Trophoblast cell (in vitro differentiated cells and primary cell): ENCODE measurements at regions not wholly inside any gene's neighbourhood (a gene's known extent, or its start where the extent isn't known, plus 50 kb on each side); places are given as distances from the start of the nearest gene placed in this dataset.
"Not testable (repeated sequence)": the region's sequence is repeated elsewhere in the genome, so short reads cannot be mapped to it uniquely, and the experiment has no call there.

Experiments used
- DNase-seq, 2 donors: peaks; one replicate each; pipeline ENCODE4 v3.0.0-alpha.2; 2016
- H2AFZ ChIP-seq: 2 replicates; pipeline ENCODE4 v1.6.1; 2013; ENCODE audit warnings: low read length, moderate library complexity, mild to moderate bottlenecking; ENCODE audit not compliant: insufficient read depth, poor library complexity
- H2AK5ac ChIP-seq: 2 replicates; pipeline ENCODE4 v1.6.1; 2013; ENCODE audit warnings: mild to moderate bottlenecking, low read length
- H2BK120ac ChIP-seq: 2 replicates; pipeline ENCODE4 v1.6.1; 2013; ENCODE audit warnings: low read length, mild to moderate bottlenecking, moderate library complexity; ENCODE audit not compliant: insufficient read depth, poor library complexity
- H2BK12ac ChIP-seq: 2 replicates; pipeline ENCODE4 v1.6.1; 2013; ENCODE audit warnings: mild to moderate bottlenecking, low read length, moderate library complexity
- H2BK5ac ChIP-seq: 2 replicates; pipeline ENCODE4 v1.6.1; 2013; ENCODE audit warnings: low read length, low read depth, moderate library complexity, mild to moderate bottlenecking; ENCODE audit not compliant: poor library complexity
- H3K14ac ChIP-seq: 2 replicates; pipeline ENCODE4 v1.6.1; 2013; ENCODE audit warnings: mild to moderate bottlenecking, low read length
- H3K18ac ChIP-seq: 2 replicates; pipeline ENCODE4 v1.6.1; 2013; ENCODE audit warnings: mild to moderate bottlenecking, low read length
- H3K23ac ChIP-seq: 2 replicates; pipeline ENCODE4 v1.6.1; 2013; ENCODE audit warnings: low read length
- H3K27ac ChIP-seq: 2 replicates; pipeline ENCODE4 v1.5.1; 2013; ENCODE audit warnings: low read depth, mild to moderate bottlenecking, inconsistent platforms, low read length, moderate library complexity
- H3K27me3 ChIP-seq: 2 replicates; pipeline ENCODE4 v1.6.1; 2013; ENCODE audit warnings: inconsistent platforms, mild to moderate bottlenecking, low read length, moderate library complexity; ENCODE audit not compliant: insufficient read depth
- H3K36me3 ChIP-seq, 2 experiments: 1 replicate in 1 of 2; 2 replicates in 1 of 2; pipeline ENCODE4 v1.6.1; 2013; ENCODE audit warnings: low read length in 2 of 2, mild to moderate bottlenecking in 2 of 2, moderate library complexity in 1 of 2; ENCODE audit not compliant: insufficient read depth in 2 of 2, control insufficient read depth in 1 of 2
- H3K4ac ChIP-seq: 2 replicates; pipeline ENCODE4 v1.6.1; 2013; ENCODE audit warnings: low read depth, mild to moderate bottlenecking, low read length, moderate library complexity
- H3K4me1 ChIP-seq, 2 experiments: 1 replicate in 1 of 2; 2 replicates in 1 of 2; pipeline ENCODE4 v1.6.1; 2013; ENCODE audit warnings: low read length in 2 of 2, mild to moderate bottlenecking in 2 of 2, moderate library complexity in 1 of 2; ENCODE audit not compliant: insufficient read depth in 2 of 2, control insufficient read depth in 1 of 2
- H3K4me2 ChIP-seq: 2 replicates; pipeline ENCODE4 v1.6.1; 2013; ENCODE audit warnings: inconsistent platforms, mild to moderate bottlenecking, low read length, moderate library complexity
- H3K4me3 ChIP-seq: 2 replicates; pipeline ENCODE4 v1.5.1; 2013; ENCODE audit warnings: mild to moderate bottlenecking, low read depth, low read length, inconsistent platforms
- H3K79me1 ChIP-seq: one replicate; pipeline ENCODE4 v1.6.1; 2013; ENCODE audit warnings: low read length
- H3K79me2 ChIP-seq: 2 replicates; pipeline ENCODE4 v1.6.1; 2013; ENCODE audit warnings: low read length, mild to moderate bottlenecking; ENCODE audit not compliant: control insufficient read depth, insufficient read depth, poor library complexity
- H3K9ac ChIP-seq: 2 replicates; pipeline ENCODE4 v1.6.1; 2013; ENCODE audit warnings: mild to moderate bottlenecking, low read length
- H3K9me3 ChIP-seq: 2 replicates; pipeline ENCODE4 v1.6.1; 2013; ENCODE audit warnings: low read depth, mild to moderate bottlenecking, control low read depth, inconsistent platforms, low read length; ENCODE audit not compliant: insufficient read depth
- H4K12ac ChIP-seq: 2 replicates; pipeline ENCODE4 v1.6.1; 2013; ENCODE audit warnings: low read depth, mild to moderate bottlenecking, low read length, moderate library complexity
- H4K8ac ChIP-seq: 2 replicates; pipeline ENCODE4 v1.6.1; 2013; ENCODE audit warnings: low read depth, mild to moderate bottlenecking, low read length, moderate library complexity
- H4K91ac ChIP-seq: one replicate; pipeline ENCODE4 v1.6.1; 2013; ENCODE audit warnings: low read depth, mild to moderate bottlenecking, low read length, moderate library complexity
- WGBS: extraction: QIAGEN DNeasy Blood & Tissue Kit; methylation state at CpG from one replicate; pipeline ENCODE4 v1.1.7; 2013; ENCODE audit warnings: missing lambda C conversion rate; ENCODE audit not compliant: insufficient read length, insufficient coverage; ENCODE audit errors: extremely low coverage; 5-methylcytosine and 5-hydroxymethylcytosine counted together

DNA sequence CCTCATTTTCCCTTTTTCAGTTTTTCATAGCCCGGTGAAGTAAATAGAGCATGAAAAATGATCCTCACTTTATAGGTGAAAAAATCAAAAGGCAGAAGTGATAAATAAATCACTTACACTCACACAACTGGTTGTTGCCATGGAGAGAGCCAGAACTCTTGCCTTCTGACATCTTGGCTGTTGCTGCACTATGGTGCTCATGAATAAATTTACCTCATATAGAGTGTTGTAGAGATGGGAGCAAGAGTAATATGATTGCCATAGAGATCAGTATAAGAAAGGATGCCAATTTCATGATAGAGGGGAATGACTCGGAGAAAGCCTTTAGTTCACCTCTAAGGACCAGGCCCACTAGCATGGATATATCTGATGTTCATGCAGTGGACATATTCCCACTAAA lies 82.5 kb upstream of the TMEM178A start:
- no CpG with 5 or more reads among the region's 2 CpGs for WGBS
- Histone ChIP-seq H2AK5ac (no peak overlapping the region), H3K36me3 (no peaks in the 10 kb centered on the region), H3K4ac (no peak overlapping the region), H2AFZ (no peak overlapping the region), H3K27me3 (no peaks in the 10 kb centered on the region), H3K79me2 (no peaks in the 10 kb centered on the region), H3K4me2 (no peak overlapping the region), H3K23ac (no peak overlapping the region), H3K14ac (no peak overlapping the region), H4K8ac (no peak overlapping the region), H3K4me1 (peaks cover 3 to 10% of the 10 kb centered on the region in 2 experiments), H4K12ac (no peak overlapping the region), H2BK12ac (no peak overlapping the region), H3K9ac (no peak overlapping the region), H2BK5ac (no peak overlapping the region), H3K27ac (no peak overlapping the region), H3K18ac (no peak overlapping the region), H3K9me3 (peaks cover 8% of the 10 kb centered on the region), H4K91ac (no peak overlapping the region), H3K4me3 (no peak overlapping the region), H2BK120ac (no peak overlapping the region), H3K79me1 (peaks cover 5% of the 10 kb centered on the region)
- no peak for DNase-seq

DNA sequence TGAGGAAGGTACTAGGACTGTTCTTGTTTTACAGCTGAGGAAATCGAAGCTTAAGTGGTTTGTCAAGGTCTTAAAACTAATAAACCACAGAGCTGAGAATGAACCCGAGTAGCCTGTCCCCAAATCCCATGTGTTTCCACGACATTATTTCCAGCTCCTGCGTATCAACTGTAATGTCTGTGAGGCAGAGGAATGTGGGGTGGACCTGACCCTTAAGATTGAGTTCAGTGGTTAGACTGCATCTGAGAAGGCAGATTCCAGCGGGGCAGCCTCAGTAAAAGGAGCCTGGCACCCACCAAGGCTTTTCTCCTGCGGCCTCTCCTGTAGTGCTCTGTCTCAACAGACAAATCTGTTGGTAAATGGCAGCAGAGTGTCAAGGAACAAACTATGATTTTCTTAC lies 81.9 kb upstream of the TMEM178A start:
- Histone ChIP-seq H2AFZ (no peak overlapping the region), H2BK5ac (no peak overlapping the region), H3K4me3 (no peak overlapping the region), H3K4ac (no peak overlapping the region), H2AK5ac (no peak overlapping the region), H2BK12ac (peak overlapping the region; percentile 69), H3K14ac (peak overlapping the region; percentile 64), H3K9me3 (peaks cover 8% of the 10 kb centered on the region), H3K4me1 (peaks cover 3 to 10% of the 10 kb centered on the region in 2 experiments), H3K18ac (no peak overlapping the region), H4K8ac (no peak overlapping the region), H2BK120ac (peak overlapping the region; percentile 75), H3K4me2 (no peak overlapping the region), H3K27ac (peak overlapping the region; percentile 14), H3K27me3 (no peaks in the 10 kb centered on the region), H4K12ac (no peak overlapping the region), H3K9ac (no peak overlapping the region), H3K36me3 (no peaks in the 10 kb centered on the region), H4K91ac (no peak overlapping the region), H3K79me2 (no peaks in the 10 kb centered on the region), H3K79me1 (peaks cover 5% of the 10 kb centered on the region), H3K23ac (no peak overlapping the region)
- no CpG with 5 or more reads among the region's 6 CpGs for WGBS
- no peak for DNase-seq

DNA sequence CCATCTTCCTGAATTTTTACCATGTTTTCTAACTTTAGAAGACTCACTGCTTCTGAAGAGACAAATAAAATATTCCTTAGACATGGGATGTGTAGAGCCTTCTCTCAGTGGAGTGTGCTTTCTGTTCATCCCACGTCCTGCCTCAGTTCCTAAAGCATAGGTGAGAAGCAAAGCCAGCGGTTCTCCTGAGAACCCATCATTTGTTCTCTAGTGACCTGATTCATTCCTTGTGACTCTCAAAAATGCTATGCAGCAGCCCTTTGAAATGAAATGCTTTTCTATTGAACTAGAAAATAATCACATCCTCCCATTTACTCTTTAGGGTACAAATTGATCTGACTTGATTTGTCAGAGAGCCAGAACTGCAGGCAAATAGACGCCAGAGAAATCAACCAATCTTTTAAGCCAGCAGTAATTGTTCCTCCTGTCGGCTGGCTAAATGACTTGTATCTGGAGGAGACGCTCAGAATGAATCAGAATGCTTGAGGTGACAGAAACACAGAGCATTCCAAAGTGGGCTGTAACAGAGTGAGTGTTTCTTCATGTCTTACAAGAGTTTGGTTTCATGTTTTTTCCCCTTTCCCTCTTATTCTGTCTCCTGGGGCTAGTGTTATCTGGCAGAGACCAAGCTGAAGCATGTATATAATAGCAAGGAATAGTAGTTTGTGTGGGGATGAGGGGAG lies 81.3 kb upstream of the TMEM178A start:
- H4K12ac ChIP-seq, result no peak overlapping the region
- no peak overlapping the region for H4K8ac ChIP-seq
- H2AK5ac ChIP-seq, result no peak overlapping the region
- H2AFZ ChIP-seq, result no peak overlapping the region
- H4K91ac ChIP-seq, result no peak overlapping the region
- H3K4me3 ChIP-seq, result no peak overlapping the region
- no peak overlapping the region for H3K9ac ChIP-seq
- peaks cover 5% of the 10 kb centered on the region for H3K79me1 ChIP-seq
- peak; percentile 10 to 57 for DNase-seq
- H3K79me2 ChIP-seq, result no peaks in the 10 kb centered on the region
- H3K23ac ChIP-seq, result no peak overlapping the region
- no peak overlapping the region for H3K4ac ChIP-seq
- no peaks in the 10 kb centered on the region for H3K36me3 ChIP-seq
- no peak overlapping the region for H2BK5ac ChIP-seq
- no peak overlapping the region for H3K14ac ChIP-seq
- no peak overlapping the region for H3K18ac ChIP-seq
- no peaks in the 10 kb centered on the region for H3K27me3 ChIP-seq
- no CpG with 5 or more reads among the region's 5 CpGs for WGBS
- H3K27ac ChIP-seq, result peak overlapping the region; percentile 11
- no peak overlapping the region for H2BK12ac ChIP-seq
- no peak overlapping the region for H3K4me2 ChIP-seq
- peaks cover 8% of the 10 kb centered on the region for H3K9me3 ChIP-seq
- H3K4me1 ChIP-seq, result peaks cover 3 to 10% of the 10 kb centered on the region in 2 experiments
- H2BK120ac ChIP-seq, result no peak overlapping the region

DNA sequence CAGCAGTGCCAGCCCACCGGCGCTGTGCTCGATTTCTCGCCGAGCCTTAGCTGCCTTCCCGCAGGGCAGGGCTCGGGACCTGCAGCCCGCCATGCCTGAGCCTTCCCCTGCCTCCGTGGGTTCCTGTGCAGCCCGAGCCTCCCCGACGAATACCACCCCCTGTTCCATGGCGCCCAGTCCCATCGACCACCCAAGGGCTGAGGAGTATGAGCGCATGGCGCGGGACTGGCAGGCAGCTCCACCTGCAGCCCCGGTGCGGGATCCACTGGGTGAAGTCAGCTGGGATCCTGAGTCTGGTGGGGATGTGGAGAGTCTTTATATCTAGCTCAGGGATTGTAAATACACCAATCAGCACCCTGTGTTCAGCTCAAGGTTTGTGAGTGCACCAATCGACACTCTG lies 80.2 kb upstream of the TMEM178A start:
- not testable (repeated sequence) for H3K4ac ChIP-seq, H3K27me3 ChIP-seq, H3K23ac ChIP-seq, H3K18ac ChIP-seq, H3K79me1 ChIP-seq, H3K9me3 ChIP-seq, H2AFZ ChIP-seq, H3K79me2 ChIP-seq, H3K14ac ChIP-seq, H2BK5ac ChIP-seq, H3K36me3 ChIP-seq, H2BK120ac ChIP-seq, H3K9ac ChIP-seq, H3K4me3 ChIP-seq, H2AK5ac ChIP-seq, DNase-seq, H4K8ac ChIP-seq, H4K91ac ChIP-seq, H3K27ac ChIP-seq, H4K12ac ChIP-seq, H3K4me2 ChIP-seq, H2BK12ac ChIP-seq
- H3K4me1 ChIP-seq, result peaks cover 3 to 10% of the 10 kb centered on the region in 2 experiments
- WGBS, result no CpG with 5 or more reads among the region's 20 CpGs
